ENCODE measurements at regions not wholly inside any gene's neighbourhood (a gene's known extent, or its start where the extent isn't known, plus 50 kb on each side); places are given as distances from the start of the nearest gene placed in this dataset.

GRCh38 chr6:131381052-131381708 lies 191.8 kb upstream of the ARG1 start:
- no peak overlapping the region for H3K4me3 ChIP-seq (ENCODE audit: low read length)
- DNase-seq (ENCODE audit: low read depth, low spot score), result no peak

GRCh38 chr6:131381709-131382093 lies 191.3 kb upstream of the ARG1 start:
- no peak for DNase-seq (ENCODE audit: low read depth, low spot score)
- H3K4me3 ChIP-seq (ENCODE audit: low read length), result no peak overlapping the region

GRCh38 chr6:131382631-131383030 lies 190.4 kb upstream of the ARG1 start:
- DNase-seq (ENCODE audit: low read depth, low spot score), result no peak
- no peak overlapping the region for H3K4me3 ChIP-seq (ENCODE audit: low read length)

- H3K4me3 ChIP-seq (ENCODE audit: low read length), result no peak overlapping the region
- no peak for DNase-seq (ENCODE audit: low read depth, low spot score)
Observed at GRCh38 chr6:131383421-131384411, 189.3 kb upstream of the ARG1 start.

- no peak overlapping the region for H3K4me3 ChIP-seq (ENCODE audit: low read length)
- DNase-seq (ENCODE audit: low read depth, low spot score), result no peak
Observed at GRCh38 chr6:131387562-131388447, 185.2 kb upstream of the ARG1 start.

- H3K4me3 ChIP-seq (ENCODE audit: low read length), result no peak overlapping the region
- DNase-seq (ENCODE audit: low read depth, low spot score), result no peak
Observed at GRCh38 chr6:131390322-131390721, 182.7 kb upstream of the ARG1 start.

GRCh38 chr6:131391116-131391515 lies 181.9 kb upstream of the ARG1 start:
- no peak overlapping the region for H3K4me3 ChIP-seq (ENCODE audit: low read length)
- no peak for DNase-seq (ENCODE audit: low read depth, low spot score)

GRCh38 chr6:131393433-131393832 lies 179.6 kb upstream of the ARG1 start:
- H3K4me3 ChIP-seq (ENCODE audit: low read length), result no peak overlapping the region
- no peak for DNase-seq (ENCODE audit: low read depth, low spot score)

- DNase-seq (ENCODE audit: low read depth, low spot score), result no peak
Observed at GRCh38 chr6:131394768-131395432, 178.1 kb upstream of the ARG1 start.

GRCh38 chr6:131398176-131398575 lies 174.8 kb upstream of the ARG1 start:
- DNase-seq (ENCODE audit: low read depth, low spot score), result no peak
- H3K4me3 ChIP-seq (ENCODE audit: low read length), result no peak overlapping the region

More at GRCh38 chr6:131394768-131395432, 178.1 kb upstream of the ARG1 start:
- H3K4me3 ChIP-seq (ENCODE audit: low read length), result no peak overlapping the region

- no peak overlapping the region for H3K4me3 ChIP-seq (ENCODE audit: low read length)
- no peak for DNase-seq (ENCODE audit: low read depth, low spot score)
Observed at GRCh38 chr6:131399433-131399832, 173.6 kb upstream of the ARG1 start.

- DNase-seq (ENCODE audit: low read depth, low spot score), result no peak
- H3K4me3 ChIP-seq (ENCODE audit: low read length), result no peak overlapping the region
Observed at GRCh38 chr6:131400054-131400778, 172.8 kb upstream of the ARG1 start.

- no peak overlapping the region for H3K4me3 ChIP-seq (ENCODE audit: low read length)
- DNase-seq (ENCODE audit: low read depth, low spot score), result no peak
Observed at GRCh38 chr6:131400779-131401496, 172.1 kb upstream of the ARG1 start.

- no peak overlapping the region for H3K4me3 ChIP-seq (ENCODE audit: low read length)
- DNase-seq (ENCODE audit: low read depth, low spot score), result no peak
Observed at GRCh38 chr6:131408811-131409210, 164.2 kb upstream of the ARG1 start.

GRCh38 chr6:131410785-131411184 lies 162.2 kb upstream of the ARG1 start:
- no peak overlapping the region for H3K4me3 ChIP-seq (ENCODE audit: low read length)
- DNase-seq (ENCODE audit: low read depth, low spot score), result no peak

GRCh38 chr6:131412960-131413830 lies 159.8 kb upstream of the ARG1 start:
- DNase-seq (ENCODE audit: low read depth, low spot score), result no peak
- H3K4me3 ChIP-seq (ENCODE audit: low read length), result no peak overlapping the region

- no peak for DNase-seq (ENCODE audit: low read depth, low spot score)
- H3K4me3 ChIP-seq (ENCODE audit: low read length), result no peak overlapping the region
Observed at GRCh38 chr6:131413831-131414191, 159.2 kb upstream of the ARG1 start.

All from Jurkat, Clone E6-1 (cell line).